A549 (cell line): ENCODE measurements at regions not wholly inside any gene's neighbourhood (a gene's known extent, or its start where the extent isn't known, plus 50 kb on each side); places are given as distances from the start of the nearest gene placed in this dataset.

ENCODE experiments used
- CTCF ChIP-seq: fragments of >200 bp; sonication (Bioruptor Twin); formaldehyde crosslinking; IDR thresholded peaks from 3 replicates; pipeline ENCODE4 v1.5.1; 2016
- E2F6 ChIP-seq: IDR thresholded peaks from 2 replicates; pipeline ENCODE4 v1.6.1; 2012; ENCODE audit warnings: low read depth, borderline replicate concordance
- HDAC2 ChIP-seq: fragments of 200-600 bp; sonication (generic); IDR thresholded peaks from 2 replicates; pipeline ENCODE4 v1.6.1; 2016
- NPAS2 ChIP-seq: fragments of 250-450 bp; sonication (Bioruptor Pico); IDR thresholded peaks from 2 replicates; pipeline ENCODE4 v1.8.0; 2022; ENCODE audit warnings: mild to moderate bottlenecking, moderate library complexity, borderline replicate concordance
- POLR2A ChIP-seq: IDR thresholded peaks from 2 replicates; pipeline ENCODE4 v1.6.1; 2012; ENCODE audit warnings: mild to moderate bottlenecking, low read length
- RAD21 ChIP-seq, 2 experiments: fragments of >200 bp in 1 of 2; sonication (Bioruptor Twin) in 1 of 2; formaldehyde crosslinking in 1 of 2; IDR thresholded peaks in 1 of 2; conservative IDR thresholded peaks in 1 of 2; 2 replicates in 1 of 2; 3 replicates in 1 of 2; pipeline ENCODE4 v1.6.1; 2012 to 2018; ENCODE audit warnings: inconsistent platforms in 1 of 2
- RNF2 ChIP-seq: fragments of 200-600 bp; sonication (generic); IDR thresholded peaks from 2 replicates; pipeline ENCODE4 v1.6.1; 2016; ENCODE audit warnings: low read depth, mild to moderate bottlenecking, antibody characterized with exemption, moderate library complexity, borderline replicate concordance
- TP53 ChIP-seq: fragments of 250-450 bp; sonication (Bioruptor Pico); IDR thresholded peaks from 2 replicates; pipeline ENCODE4 v1.5.0; 2021; ENCODE audit warnings: mild to moderate bottlenecking, moderate library complexity
- USF2 ChIP-seq: fragments of 450-650 bp; IDR thresholded peaks from 2 replicates; pipeline ENCODE4 v1.6.1; 2014; ENCODE audit warnings: antibody characterized with exemption
- ZC3H11A ChIP-seq: fragments of 450-650 bp; IDR thresholded peaks from 2 replicates; pipeline ENCODE4 v1.6.1; 2014; ENCODE audit warnings: antibody characterized with exemption, mild to moderate bottlenecking

- TF ChIP-seq CTCF (no peak), RNF2 (no peak), HDAC2 (no peak), POLR2A (no peak), NPAS2 (CRISPR knock-in tag) (no peak), E2F6 (no peak), TP53 (CRISPR knock-in tag) (no peak), ZC3H11A (no peak), RAD21 (conservative IDR thresholded peaks at IDR 0.05 in 1 of 2, IDR thresholded peaks at IDR 0.05 in 1 of 2) (no peak), USF2 (no peak)
Measured at GRCh38 chr9:26392639-26393038, 500.0 kb downstream of the CAAP1 start.
